Pancreas (tissue), 10 donors: ENCODE measurements at regions not wholly inside any gene's neighbourhood (a gene's known extent, or its start where the extent isn't known, plus 50 kb on each side); places are given as distances from the start of the nearest gene placed in this dataset.
A peak's percentile ranks its signal among the peaks of the same experiment; 100 is the strongest.

Source experiments
- ATAC-seq, 4 donors: fragments of 200-7000 bp; cut with Tn5 transposase; one replicate each; pipeline versions ENCODE4 v1.8.0 to v1.9.1; 2020; ENCODE audit warnings: mild to moderate bottlenecking in 4 of 4, moderate library complexity in 4 of 4
- DNase-seq, 6 donors: peaks; one replicate each; pipeline ENCODE4 v3.0.0-alpha.2; 2020
- FAIRE-seq: peaks from 2 replicates; lab custom pipeline; 2012; peaks lifted over from hg19 to GRCh38; lab: Jason Lieb, UNC
- H3K27ac ChIP-seq, 4 donors: fragments of 200-600 bp; sonication (generic); 1 replicate in 3 of 4; 2 replicates in 1 of 4; pipeline versions ENCODE4 v1.5.0 to v1.8.0; 2020
- H3K27me3 ChIP-seq, 4 donors: fragments of 200-600 bp; one replicate each; pipeline ENCODE4 v1.8.0; 2021
- H3K36me3 ChIP-seq, 3 donors: fragments of 200-600 bp; sonication (generic) in 1 of 3; one replicate each; pipeline versions ENCODE4 v1.5.0 to v1.8.0; 2020 to 2021
- H3K4me1 ChIP-seq, 3 donors: fragments of 200-600 bp; one replicate each; pipeline ENCODE4 v1.8.0; 2021
- H3K4me3 ChIP-seq, 4 donors: fragments of 200-600 bp; sonication (generic) in 2 of 4; one replicate each; pipeline versions ENCODE4 v1.5.0 to v1.8.0; 2020 to 2021
- H3K9me3 ChIP-seq, 4 donors: fragments of 200-600 bp; one replicate each; pipeline ENCODE4 v1.8.0; 2021
- CTCF ChIP-seq, 4 donors: fragments of 200-600 bp; sonication (generic) in 3 of 4; IDR thresholded peaks; one replicate each; pipeline versions ENCODE4 v1.5.0 to v1.8.0; 2021; ENCODE audit warnings: antibody characterized with exemption in 4 of 4
- WGBS, 2 donors: extraction: QIAGEN DNeasy Blood & Tissue Kit; methylation state at CpG; one replicate each; pipeline ENCODE4 v1.1.7; 2013; 5-methylcytosine and 5-hydroxymethylcytosine counted together
- intact Hi-C, 3 donors: fragments of 100-400 bp; cut with DNase I; formaldehyde crosslinking; loops; one replicate each; pipeline versions ENCODE4 v1.11.1 to v1.14.2; 2022
- donor health status: healthy with polysubstance abuse.
- donor health status: DM: no; HTN: no; CAD: no; lungs with moderate emphysema.
- donor health status: DM: no; HTN: no; CAD: no.
- donor health status: control.
- donor health status: control.
- donor health status: Bipolar disorder and iron deficiency.
- donor health status: DM: yes; HTN: yes; CAD: no.
- donor health status: DM: no; HTN: no; CAD: no.
- donor health status: DM: no; HTN: no; CAD: no.
- donor health status: DM: yes; HTN: yes; CAD: no.

GRCh38 chr1:20417581-20417980, 68.4 kb downstream of the CAMK2N1 start:
- whole genome bisulfite sequencing, 2 donors: 68 to 73% methylated on average over 8 of the region's 8 CpGs
- DNase-seq (no peak), FAIRE-seq (no peak), ATAC-seq (no peak)
- TF ChIP-seq CTCF (IDR thresholded peaks at IDR 0.05): no peak
- Histone ChIP-seq H3K27ac (no peak overlapping the region), H3K4me1 (no peaks in the 10 kb centered on the region), H3K27me3 (no peaks in the 10 kb centered on the region), H3K4me3 (no peak overlapping the region), H3K9me3 (peaks cover 0 to 1% (median 0%) of the 10 kb centered on the region in 4 donors), H3K36me3 (no peaks in the 10 kb centered on the region)
- intact Hi-C loops: no loop called here

GRCh38 chr1:20416706-20417105, 69.3 kb downstream of the CAMK2N1 start:
- ATAC-seq: no peak
- TF ChIP-seq CTCF (IDR thresholded peaks at IDR 0.05): no peak
- no peak for FAIRE-seq
- no peak overlapping the region for H3K4me3 ChIP-seq
- no peaks in the 10 kb centered on the region for H3K36me3 ChIP-seq
- no peak overlapping the region for H3K27ac ChIP-seq
- intact Hi-C loops: no loop called here
- no peaks in the 10 kb centered on the region for H3K27me3 ChIP-seq
- DNase-seq: no peak
- no peaks in the 10 kb centered on the region for H3K4me1 ChIP-seq
- H3K9me3 ChIP-seq: no peaks in the 10 kb centered on the region
- WGBS, 2 donors: 59 to 76% methylated on average over 3 of the region's 3 CpGs

- intact Hi-C loops: no loop called here
- Histone ChIP-seq H3K9me3 (no peaks in the 10 kb centered on the region), H3K27me3 (no peaks in the 10 kb centered on the region), H3K27ac (no peak overlapping the region), H3K36me3 (no peaks in the 10 kb centered on the region), H3K4me1 (no peaks in the 10 kb centered on the region), H3K4me3 (no peak overlapping the region)
- TF ChIP-seq CTCF (IDR thresholded peaks at IDR 0.05): no peak
- no peak for DNase-seq
- WGBS, 2 donors: 63 to 69% methylated on average over 3 of the region's 3 CpGs
- no peak for ATAC-seq
- FAIRE-seq: no peak
Observed at GRCh38 chr1:20413776-20414140, 72.3 kb downstream of the CAMK2N1 start.

GRCh38 chr1:20413136-20413775, 72.8 kb downstream of the CAMK2N1 start:
- no peak for DNase-seq
- H3K4me3 ChIP-seq: no peak overlapping the region
- no peak for ATAC-seq
- intact Hi-C loops: no loop called here
- no peak overlapping the region for H3K27ac ChIP-seq
- H3K36me3 ChIP-seq: no peaks in the 10 kb centered on the region
- TF ChIP-seq CTCF (IDR thresholded peaks at IDR 0.05): no peak
- H3K27me3 ChIP-seq: no peaks in the 10 kb centered on the region
- WGBS, 2 donors: 72 to 74% methylated on average over 11 of the region's 11 CpGs
- H3K4me1 ChIP-seq: no peaks in the 10 kb centered on the region
- no peak for FAIRE-seq
- no peaks in the 10 kb centered on the region for H3K9me3 ChIP-seq

- ATAC-seq: peak in 2 of 4 donors; percentile 40
- H3K27me3 ChIP-seq: no peaks in the 10 kb centered on the region
- no peak for FAIRE-seq
- H3K9me3 ChIP-seq: no peaks in the 10 kb centered on the region
- no peak for TF ChIP-seq CTCF (IDR thresholded peaks at IDR 0.05)
- no peaks in the 10 kb centered on the region for H3K36me3 ChIP-seq
- H3K4me3 ChIP-seq: no peak overlapping the region
- H3K4me1 ChIP-seq: no peaks in the 10 kb centered on the region
- intact Hi-C loops: no loop called here
- no peak for DNase-seq
- 61 to 76% methylated on average over 10 of the region's 10 CpGs for WGBS, 2 donors
- no peak overlapping the region for H3K27ac ChIP-seq
Observed at GRCh38 chr1:20411196-20411980, 74.6 kb downstream of the CAMK2N1 start.
